Psoas muscle (tissue), 7 donors: ENCODE measurements at regions not wholly inside any gene's neighbourhood (a gene's known extent, or its start where the extent isn't known, plus 50 kb on each side); places are given as distances from the start of the nearest gene placed in this dataset.

Experiments
- ATAC-seq, 4 donors: fragments of 200-7000 bp; cut with Tn5 transposase; one replicate each; pipeline ENCODE4 v1.9.1; 2020; ENCODE audit warnings: moderate library complexity in 3 of 4, mild to moderate bottlenecking in 2 of 4
- DNase-seq, 2 donors: peaks; one replicate each; pipeline ENCODE4 v3.0.0-alpha.2; 2020
- H3K27ac ChIP-seq: fragments of 200-600 bp; one replicate; pipeline ENCODE4 v1.8.0; 2022
- H3K27me3 ChIP-seq, 3 donors: fragments of 200-600 bp in 1 of 3; one replicate each; pipeline versions ENCODE4 v1.6.1 to v1.8.0; 2013 to 2022; ENCODE audit warnings: low read length in 2 of 3, mild to moderate bottlenecking in 2 of 3, moderate library complexity in 1 of 3; ENCODE audit not compliant: insufficient read depth in 3 of 3
- H3K36me3 ChIP-seq, 2 donors: fragments of 200-600 bp in 1 of 2; one replicate each; pipeline versions ENCODE4 v1.6.1 to v1.8.0; 2013 to 2022; ENCODE audit warnings: low read depth in 1 of 2, mild to moderate bottlenecking in 1 of 2, moderate library complexity in 1 of 2; ENCODE audit not compliant: insufficient read depth in 1 of 2
- H3K4me1 ChIP-seq: fragments of 200-600 bp; one replicate; pipeline ENCODE4 v1.8.0; 2022
- H3K4me3 ChIP-seq: fragments of 200-600 bp; one replicate; pipeline ENCODE4 v1.8.0; 2022; ENCODE audit warnings: mild to moderate bottlenecking
- H3K9me3 ChIP-seq: fragments of 200-600 bp; one replicate; pipeline ENCODE4 v1.8.0; 2022
- CTCF ChIP-seq: fragments of 200-600 bp; IDR thresholded peaks from one replicate; pipeline ENCODE4 v1.8.0; 2022; ENCODE audit warnings: antibody characterized with exemption
- WGBS, 3 donors: extraction: QIAGEN DNeasy Blood & Tissue Kit; methylation state at CpG; one replicate each; pipeline versions ENCODE4 v1.1.6 to v1.1.7; 2013; 5-methylcytosine and 5-hydroxymethylcytosine counted together
- intact Hi-C, 2 donors: fragments of 100-400 bp; cut with DNase I; formaldehyde crosslinking; loops; one replicate each; pipeline versions ENCODE4 v1.11.0 to v1.14.2; 2022
- donor health status: healthy with polysubstance abuse.
- donor health status: DM: no; HTN: no; CAD: no; lungs with moderate emphysema.
- donor health status: Bipolar disorder and iron deficiency.
- donor health status: healthy.
- donor health status: DM: yes; HTN: yes; CAD: no.
- donor health status: DM: no; HTN: no; CAD: no.
- donor health status: DM: yes; HTN: yes; CAD: no.

- H3K27me3 ChIP-seq, result no peaks in the 10 kb centered on the region
- no peak for TF ChIP-seq CTCF
- H3K9me3 ChIP-seq, result peaks cover 12% of the 10 kb centered on the region
- H3K27ac ChIP-seq, result no peak overlapping the region
- whole genome bisulfite sequencing, 3 donors, result 80 to 92% (median 90%) methylated on average over 4 of the region's 4 CpGs
- intact Hi-C loops, result no loop called here
- ATAC-seq, result no peak
- H3K4me1 ChIP-seq, result peaks cover 3% of the 10 kb centered on the region
- DNase-seq, result no peak
- no peak overlapping the region for H3K4me3 ChIP-seq
- H3K36me3 ChIP-seq, result no peaks in the 10 kb centered on the region
Measured at GRCh38 chr6:144394210-144394609, 109.1 kb downstream of the UTRN start.

GRCh38 chr6:144395014-144395413, 109.9 kb downstream of the UTRN start:
- DNase-seq, result no peak
- ATAC-seq, result no peak
- Histone ChIP-seq H3K27ac (no peak overlapping the region), H3K4me1 (peaks cover 9% of the 10 kb centered on the region), H3K36me3 (no peaks in the 10 kb centered on the region), H3K27me3 (no peaks in the 10 kb centered on the region), H3K9me3 (peaks cover 12% of the 10 kb centered on the region), H3K4me3 (no peak overlapping the region)
- intact Hi-C loops, result no loop called here
- TF ChIP-seq CTCF, result no peak

GRCh38 chr6:144395826-144396225, 110.7 kb downstream of the UTRN start:
- intact Hi-C loops, result no loop called here

GRCh38 chr6:144397141-144397540, 112.0 kb downstream of the UTRN start:
- Histone ChIP-seq H3K4me3 (no peak overlapping the region), H3K27me3 (no peaks in the 10 kb centered on the region), H3K36me3 (no peaks in the 10 kb centered on the region), H3K27ac (no peak overlapping the region), H3K9me3 (peaks cover 12% of the 10 kb centered on the region), H3K4me1 (peaks cover 13% of the 10 kb centered on the region)
- TF ChIP-seq CTCF, result no peak
- intact Hi-C loops, result no loop called here
- DNase-seq (no peak), ATAC-seq (no peak)
- WGBS, 3 donors, result 84 to 91% (median 90%) methylated on average over 4 of the region's 4 CpGs

More at GRCh38 chr6:144395826-144396225, 110.7 kb downstream of the UTRN start:
- 84 to 95% (median 88%) methylated on average over 1 of the region's 1 CpG for WGBS, 3 donors
- no peak for ATAC-seq
- Histone ChIP-seq H3K36me3 (no peaks in the 10 kb centered on the region), H3K27ac (no peak overlapping the region), H3K9me3 (peaks cover 12% of the 10 kb centered on the region), H3K27me3 (no peaks in the 10 kb centered on the region), H3K4me3 (no peak overlapping the region), H3K4me1 (peaks cover 13% of the 10 kb centered on the region)
- no peak for TF ChIP-seq CTCF
- DNase-seq, result no peak

- WGBS, 3 donors, result 65 to 87% (median 74%) methylated on average over 5 of the region's 5 CpGs
- TF ChIP-seq CTCF, result no peak
- Histone ChIP-seq H3K4me1 (peaks cover 13% of the 10 kb centered on the region), H3K27ac (no peak overlapping the region), H3K9me3 (peaks cover 12% of the 10 kb centered on the region), H3K4me3 (no peak overlapping the region), H3K27me3 (no peaks in the 10 kb centered on the region), H3K36me3 (peaks cover 0 to 6% of the 10 kb centered on the region in 2 donors)
- intact Hi-C loops, result loop anchor here in 1 of 2 donors (2.0 kb wide), 1 partner anchor 76 kb away; no protein-coding TSS in a partner anchor
- DNase-seq (no peak), ATAC-seq (no peak)
Measured at GRCh38 chr6:144400321-144400720, 115.2 kb downstream of the UTRN start.
